Neuronal stem cell (in vitro differentiated cells): ENCODE measurements at regions not wholly inside any gene's neighbourhood (a gene's known extent, or its start where the extent isn't known, plus 50 kb on each side); places are given as distances from the start of the nearest gene placed in this dataset.

ENCODE experiments used
- DNase-seq: peaks from one replicate; pipeline ENCODE4 v3.0.0-alpha.2; 2013; ENCODE audit warnings: low spot score
- H2AFZ ChIP-seq: one replicate; pipeline ENCODE4 v1.6.1; 2013; ENCODE audit warnings: mild to moderate bottlenecking, low read length, inconsistent platforms
- H2AK5ac ChIP-seq: 2 replicates; pipeline ENCODE4 v1.6.1; 2013; ENCODE audit warnings: low read depth, mild to moderate bottlenecking, inconsistent platforms, low read length, moderate library complexity, mixed read lengths
- H2BK120ac ChIP-seq: 2 replicates; pipeline ENCODE4 v1.6.1; 2013; ENCODE audit warnings: low read depth, mild to moderate bottlenecking, inconsistent platforms, low read length, moderate library complexity, mixed read lengths
- H2BK12ac ChIP-seq: one replicate; pipeline ENCODE4 v1.6.1; 2013; ENCODE audit warnings: low read length, inconsistent platforms
- H2BK15ac ChIP-seq: 2 replicates; pipeline ENCODE4 v1.6.1; 2013; ENCODE audit warnings: mild to moderate bottlenecking, low read length, inconsistent platforms, mixed read lengths
- H2BK5ac ChIP-seq: one replicate; pipeline ENCODE4 v1.6.1; 2013; ENCODE audit warnings: inconsistent platforms, mild to moderate bottlenecking, low read length, moderate library complexity
- H3K14ac ChIP-seq: one replicate; pipeline ENCODE4 v1.6.1; 2013; ENCODE audit warnings: low read length, inconsistent platforms
- H3K18ac ChIP-seq: 2 replicates; pipeline ENCODE4 v1.6.1; 2013; ENCODE audit warnings: low read length, inconsistent platforms
- H3K23ac ChIP-seq: 2 replicates; pipeline ENCODE4 v1.6.1; 2013; ENCODE audit warnings: low read depth, mild to moderate bottlenecking, mixed read lengths, low read length, inconsistent platforms; ENCODE audit not compliant: poor library complexity
- H3K27ac ChIP-seq: replicated peaks from 3 replicates; pipeline ENCODE4 v1.5.1; 2013; ENCODE audit warnings: low read length, inconsistent platforms
- H3K27me3 ChIP-seq, 3 experiments: 2 replicates each; pipeline ENCODE4 v1.6.1; 2013; ENCODE audit warnings: low read length in 3 of 3, mild to moderate bottlenecking in 2 of 3, inconsistent platforms in 1 of 3, low read depth in 1 of 3, mixed read lengths in 1 of 3, moderate library complexity in 1 of 3; ENCODE audit not compliant: control insufficient read depth in 3 of 3, insufficient read depth in 3 of 3
- H3K36me3 ChIP-seq, 2 donors: replicated peaks in 1 of 2; 2 replicates each; pipeline ENCODE4 v1.6.1; 2013; ENCODE audit warnings: low read length in 2 of 2; ENCODE audit not compliant: control insufficient read depth in 2 of 2, insufficient read depth in 2 of 2
- H3K4ac ChIP-seq: 2 replicates; pipeline ENCODE4 v1.6.1; 2013; ENCODE audit warnings: inconsistent platforms, mild to moderate bottlenecking, low read length, moderate library complexity
- H3K4me1 ChIP-seq, 2 donors: 1 replicate in 1 of 2; 2 replicates in 1 of 2; pipeline ENCODE4 v1.6.1; 2013; ENCODE audit warnings: low read length in 2 of 2, low read depth in 1 of 2; ENCODE audit not compliant: control insufficient read depth in 2 of 2, insufficient read depth in 1 of 2
- H3K4me2 ChIP-seq: one replicate; pipeline ENCODE4 v1.6.1; 2013; ENCODE audit warnings: mild to moderate bottlenecking, low read length, inconsistent platforms; ENCODE audit not compliant: insufficient read depth, poor library complexity, severe bottlenecking
- H3K4me3 ChIP-seq, 2 donors: 2 replicates each; pipeline ENCODE4 v1.5.1; 2013; ENCODE audit warnings: low read length in 2 of 2, mild to moderate bottlenecking in 2 of 2, inconsistent platforms in 1 of 2, moderate library complexity in 1 of 2
- H3K79me1 ChIP-seq: one replicate; pipeline ENCODE4 v1.6.1; 2013; ENCODE audit warnings: low read depth, mild to moderate bottlenecking, inconsistent platforms, low read length, moderate library complexity
- H3K9ac ChIP-seq: one replicate; pipeline ENCODE4 v1.6.1; 2013; ENCODE audit warnings: mild to moderate bottlenecking, low read depth, low read length, inconsistent platforms; ENCODE audit not compliant: poor library complexity
- H3K9me3 ChIP-seq, 2 donors: replicated peaks in 1 of 2; 2 replicates each; pipeline versions ENCODE3 to v1.6.1; 2013; ENCODE audit warnings: low read length in 2 of 2, mild to moderate bottlenecking in 2 of 2, inconsistent platforms in 1 of 2, low read depth in 1 of 2, mixed read lengths in 1 of 2, moderate library complexity in 1 of 2; ENCODE audit not compliant: control insufficient read depth in 2 of 2, insufficient read depth in 1 of 2
- H4K8ac ChIP-seq: one replicate; pipeline ENCODE4 v1.6.1; 2013; ENCODE audit warnings: low read depth, mild to moderate bottlenecking, inconsistent platforms, low read length, moderate library complexity
- H4K91ac ChIP-seq: one replicate; pipeline ENCODE4 v1.6.1; 2013; ENCODE audit warnings: low read length, low read depth, mild to moderate bottlenecking, inconsistent platforms; ENCODE audit not compliant: poor library complexity
- WGBS, 2 donors: extraction: QIAGEN DNeasy Blood & Tissue Kit; methylation state at CpG; one replicate each; pipeline ENCODE4 v1.1.7; 2013; ENCODE audit warnings: missing lambda C conversion rate in 2 of 2, mixed read lengths in 1 of 2; ENCODE audit not compliant: insufficient read length in 2 of 2, insufficient replicate concordance in 1 of 2; ENCODE audit errors: extremely low coverage in 2 of 2; 5-methylcytosine and 5-hydroxymethylcytosine counted together

- Histone ChIP-seq H4K91ac (no peak overlapping the region), H3K14ac (no peak overlapping the region), H3K4me1 (no peaks in the 10 kb centered on the region), H3K27me3 (no peaks in the 10 kb centered on the region), H2BK12ac (no peak overlapping the region), H3K4ac (no peak overlapping the region), H4K8ac (no peak overlapping the region), H3K9ac (no peak overlapping the region), H2BK15ac (no peak overlapping the region), H3K9me3 (no peaks in the 10 kb centered on the region), H2AFZ (no peak overlapping the region), H2AK5ac (no peak overlapping the region), H2BK120ac (no peak overlapping the region), H3K79me1 (no peaks in the 10 kb centered on the region), H2BK5ac (no peak overlapping the region), H3K23ac (no peak overlapping the region), H3K4me3 (no peak overlapping the region), H3K4me2 (no peak overlapping the region), H3K18ac (no peak overlapping the region), H3K36me3 (no peaks in the 10 kb centered on the region), H3K27ac (no peak overlapping the region)
- WGBS, 2 donors, result no CpG with 5 or more reads among the region's 5 CpGs
- no peak for DNase-seq
These were observed 448.6 kb downstream of the FUT8 start for GRCh38 chr14:65860956-65861611.

GRCh38 chr14:65864549-65864948, 452.0 kb downstream of the FUT8 start:
- Histone ChIP-seq H3K18ac (no peak overlapping the region), H4K8ac (no peak overlapping the region), H3K4me1 (no peaks in the 10 kb centered on the region), H3K9me3 (no peaks in the 10 kb centered on the region), H3K79me1 (no peaks in the 10 kb centered on the region), H3K9ac (no peak overlapping the region), H3K27me3 (no peaks in the 10 kb centered on the region), H2BK5ac (no peak overlapping the region), H3K36me3 (no peaks in the 10 kb centered on the region), H3K4me3 (no peak overlapping the region), H4K91ac (no peak overlapping the region), H2BK12ac (no peak overlapping the region), H2AFZ (no peak overlapping the region), H3K27ac (no peak overlapping the region), H2AK5ac (no peak overlapping the region), H2BK15ac (no peak overlapping the region), H2BK120ac (no peak overlapping the region), H3K4me2 (no peak overlapping the region), H3K23ac (no peak overlapping the region), H3K4ac (no peak overlapping the region), H3K14ac (no peak overlapping the region)
- WGBS, 2 donors, result no CpG with 5 or more reads among the region's 4 CpGs
- no peak for DNase-seq

GRCh38 chr14:65864984-65865383, 452.5 kb downstream of the FUT8 start:
- H3K14ac ChIP-seq, result no peak overlapping the region
- H3K4me2 ChIP-seq, result no peak overlapping the region
- no peak overlapping the region for H3K18ac ChIP-seq
- H3K36me3 ChIP-seq, result no peaks in the 10 kb centered on the region
- H4K91ac ChIP-seq, result no peak overlapping the region
- no peak overlapping the region for H2AFZ ChIP-seq
- no peak overlapping the region for H3K4ac ChIP-seq
- no peak overlapping the region for H2AK5ac ChIP-seq
- no peaks in the 10 kb centered on the region for H3K79me1 ChIP-seq
- H3K4me3 ChIP-seq, result no peak overlapping the region
- H4K8ac ChIP-seq, result no peak overlapping the region
- H2BK15ac ChIP-seq, result no peak overlapping the region
- no peak overlapping the region for H3K23ac ChIP-seq
- H3K27me3 ChIP-seq, result no peaks in the 10 kb centered on the region
- H2BK12ac ChIP-seq, result no peak overlapping the region
- no peak overlapping the region for H2BK5ac ChIP-seq
- DNase-seq, result no peak
- H3K9me3 ChIP-seq, result no peaks in the 10 kb centered on the region
- H3K4me1 ChIP-seq, result no peaks in the 10 kb centered on the region
- H3K9ac ChIP-seq, result no peak overlapping the region
- H3K27ac ChIP-seq, result no peak overlapping the region
- whole genome bisulfite sequencing, 2 donors, result no CpG with 5 or more reads among the region's 3 CpGs
- H2BK120ac ChIP-seq, result no peak overlapping the region

- no peak overlapping the region for H2BK15ac ChIP-seq
- H3K27me3 ChIP-seq, result no peaks in the 10 kb centered on the region
- no peaks in the 10 kb centered on the region for H3K36me3 ChIP-seq
- no peak overlapping the region for H2AK5ac ChIP-seq
- H3K9me3 ChIP-seq, result no peaks in the 10 kb centered on the region
- no peak overlapping the region for H3K4me2 ChIP-seq
- H2AFZ ChIP-seq, result no peak overlapping the region
- H3K27ac ChIP-seq, result no peak overlapping the region
- H3K9ac ChIP-seq, result no peak overlapping the region
- H3K14ac ChIP-seq, result no peak overlapping the region
- H3K4me3 ChIP-seq, result no peak overlapping the region
- no peak overlapping the region for H2BK120ac ChIP-seq
- H4K8ac ChIP-seq, result no peak overlapping the region
- H3K79me1 ChIP-seq, result no peaks in the 10 kb centered on the region
- H3K18ac ChIP-seq, result no peak overlapping the region
- no peak overlapping the region for H3K4ac ChIP-seq
- H4K91ac ChIP-seq, result no peak overlapping the region
- no peak overlapping the region for H2BK5ac ChIP-seq
- no peak for DNase-seq
- no CpG with 5 or more reads among the region's 3 CpGs for WGBS, 2 donors
- no peaks in the 10 kb centered on the region for H3K4me1 ChIP-seq
- H3K23ac ChIP-seq, result no peak overlapping the region
- no peak overlapping the region for H2BK12ac ChIP-seq
These were observed 453.9 kb downstream of the FUT8 start for GRCh38 chr14:65866448-65866847.
